ENCODE measurements at regions not wholly inside any gene's neighbourhood (a gene's known extent, or its start where the extent isn't known, plus 50 kb on each side); places are given as distances from the start of the nearest gene placed in this dataset.
A peak's percentile ranks its signal among the peaks of the same experiment; 100 is the strongest.

DNA sequence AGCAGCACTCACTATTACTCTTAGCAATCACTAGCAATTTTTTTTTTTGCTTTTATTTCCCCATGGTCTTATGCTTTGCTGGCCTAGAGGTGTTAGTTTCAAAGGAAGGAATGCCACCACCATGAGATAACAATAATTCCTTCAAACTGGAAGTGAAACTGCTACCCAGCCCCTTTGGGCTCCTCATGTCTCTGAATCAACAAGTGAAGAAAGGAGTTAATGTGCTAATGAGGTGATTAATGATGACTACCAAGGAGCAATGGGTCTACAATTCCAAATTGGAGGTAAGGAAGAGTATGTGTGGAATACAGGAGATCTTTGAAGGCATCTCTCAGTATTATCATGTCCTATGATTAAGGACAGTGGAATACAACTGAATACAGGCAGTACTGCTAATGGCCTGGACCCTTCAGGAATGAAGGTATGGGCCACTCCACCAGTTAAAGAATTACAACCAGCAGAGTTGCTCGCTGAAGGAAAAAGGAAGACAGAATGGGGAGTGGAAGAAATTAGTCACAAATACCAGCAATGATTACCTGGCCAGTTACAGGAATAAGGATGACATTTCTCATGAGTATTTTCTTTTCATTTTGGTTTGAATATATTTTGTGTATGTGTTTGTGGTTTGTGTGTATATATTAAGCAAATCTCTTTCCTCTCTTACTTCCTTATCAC, 652.9 kb downstream of the ADGRL2 start:
- no peak for DNase-seq

DNA sequence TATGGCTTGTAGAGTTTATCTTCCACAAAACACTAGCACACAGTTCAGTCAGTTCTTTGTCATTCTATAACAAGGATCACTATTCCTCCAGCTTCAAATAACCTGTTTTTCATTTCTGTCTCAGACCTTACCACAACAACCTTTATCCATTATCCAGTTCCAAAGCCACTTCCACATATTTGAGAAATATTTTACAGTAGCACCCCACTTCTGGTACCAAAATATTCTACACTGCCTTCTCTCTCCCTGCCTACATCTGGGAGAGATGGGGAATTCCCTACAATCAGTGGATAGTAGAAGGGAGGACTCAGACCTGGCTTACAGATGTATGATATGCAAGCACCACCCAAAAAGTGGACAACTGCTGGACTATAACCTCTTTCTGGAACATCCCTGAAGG, 651.4 kb downstream of the ADGRL2 start:
- DNase-seq, result no peak

DNA sequence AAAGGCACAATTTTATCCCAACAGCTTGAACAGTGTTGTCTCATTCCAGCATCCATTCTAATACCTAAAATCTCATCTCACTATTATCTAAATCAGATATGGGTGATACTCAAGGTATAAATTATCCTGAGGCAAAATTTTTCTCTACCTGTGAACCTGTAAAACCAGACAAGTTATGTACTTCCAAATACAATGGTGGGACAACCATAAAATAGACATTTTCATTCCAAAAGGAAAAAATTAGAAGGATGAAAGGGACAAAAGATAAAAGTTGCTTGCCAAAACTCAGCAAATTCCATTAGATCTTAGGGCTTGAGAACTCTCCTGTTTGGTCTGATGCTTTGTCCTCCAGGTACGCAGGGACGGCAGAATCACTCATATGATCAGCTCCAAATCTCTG, 650.5 kb downstream of the ADGRL2 start:
- DNase-seq, result no peak

GRCh38 chr1:82449506-82450057, 648.8 kb downstream of the ADGRL2 start:
- DNase-seq, result no peak

DNA sequence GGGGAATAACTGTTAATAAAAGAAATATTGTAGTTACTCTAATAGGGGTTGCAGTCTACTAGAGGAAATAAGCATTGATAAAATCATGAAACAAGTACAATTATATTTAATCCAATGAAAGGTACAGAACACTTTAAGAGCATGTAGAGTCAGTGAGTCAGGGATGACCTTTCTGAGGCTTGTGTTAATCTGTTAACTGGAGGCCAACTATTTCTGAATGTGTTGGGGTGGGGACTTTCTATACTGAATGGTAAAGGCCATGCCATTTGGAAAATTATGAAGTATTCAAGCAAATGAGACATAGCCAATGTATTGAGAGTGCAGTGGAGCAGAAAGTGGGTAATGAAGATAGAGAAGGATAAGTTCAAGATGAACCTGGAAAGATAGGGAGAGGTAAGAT, 646.2 kb downstream of the ADGRL2 start:
- DNase-seq, result no peak

DNA sequence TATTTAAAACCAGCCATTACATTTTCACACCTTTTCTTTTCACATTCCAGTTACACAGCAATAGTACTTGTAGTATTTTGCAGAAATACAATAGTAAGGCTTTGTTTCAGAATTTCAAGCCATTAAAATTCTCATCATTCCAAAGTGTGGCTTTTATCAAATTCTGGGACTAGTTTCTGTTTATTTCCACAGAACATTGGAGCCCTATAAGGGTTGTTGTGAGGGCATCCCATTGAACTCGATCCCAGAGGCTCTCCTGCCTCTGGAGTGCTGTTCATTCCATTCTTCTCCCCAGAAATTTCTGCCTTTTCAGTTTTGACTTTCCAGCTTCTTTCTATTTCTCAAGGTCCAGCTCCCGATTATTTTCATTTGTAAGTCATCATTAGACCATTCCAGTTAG, 645.5 kb downstream of the ADGRL2 start:
- no peak for DNase-seq

- DNase-seq, result no peak
These were observed 645.1 kb downstream of the ADGRL2 start for GRCh38 chr1:82445827-82446226.

- DNase-seq, result no peak
These were observed 644.4 kb downstream of the ADGRL2 start for GRCh38 chr1:82445132-82445531.

DNA sequence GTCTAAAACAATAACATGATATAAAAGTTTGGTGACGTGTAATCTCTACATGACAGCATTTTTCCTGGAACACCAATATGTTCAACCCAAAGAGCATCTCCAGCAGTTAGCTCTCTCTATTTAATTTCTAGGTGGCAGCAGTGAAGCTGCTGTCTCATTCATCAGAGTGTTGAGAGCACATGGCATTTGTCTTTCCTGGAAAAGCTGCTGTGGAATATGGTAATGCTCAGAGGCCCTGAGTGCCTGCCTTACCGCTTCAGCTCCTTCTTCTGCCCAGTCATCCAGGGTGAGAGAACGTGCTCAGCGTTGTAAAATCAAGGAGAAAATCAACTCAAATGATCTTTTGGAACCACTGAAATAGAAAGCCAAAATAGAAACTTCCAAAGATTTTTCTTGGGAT, 640.7 kb downstream of the ADGRL2 start:
- no peak for DNase-seq

- no peak for DNase-seq
These were observed 622.6 kb downstream of the ADGRL2 start for GRCh38 chr1:82423174-82423815.

DNA sequence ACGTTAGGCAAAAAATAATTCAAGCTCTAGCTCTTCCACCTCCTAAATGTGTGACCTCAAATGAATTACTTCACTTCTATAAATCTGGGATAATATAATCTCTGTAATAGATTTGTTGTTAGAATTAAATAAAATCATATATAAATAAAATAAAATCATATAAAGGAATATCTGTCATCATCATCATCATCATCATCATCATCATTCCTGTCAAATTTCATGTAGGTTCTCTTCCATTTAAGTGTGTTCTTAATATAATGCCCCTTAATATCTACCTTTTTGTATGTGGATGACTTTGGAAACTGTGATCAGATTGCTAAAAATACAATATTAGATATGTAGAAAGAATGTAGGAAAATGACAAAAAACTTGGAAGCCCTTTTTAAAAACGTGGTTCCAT, 621.0 kb downstream of the ADGRL2 start:
- no peak for DNase-seq

DNA sequence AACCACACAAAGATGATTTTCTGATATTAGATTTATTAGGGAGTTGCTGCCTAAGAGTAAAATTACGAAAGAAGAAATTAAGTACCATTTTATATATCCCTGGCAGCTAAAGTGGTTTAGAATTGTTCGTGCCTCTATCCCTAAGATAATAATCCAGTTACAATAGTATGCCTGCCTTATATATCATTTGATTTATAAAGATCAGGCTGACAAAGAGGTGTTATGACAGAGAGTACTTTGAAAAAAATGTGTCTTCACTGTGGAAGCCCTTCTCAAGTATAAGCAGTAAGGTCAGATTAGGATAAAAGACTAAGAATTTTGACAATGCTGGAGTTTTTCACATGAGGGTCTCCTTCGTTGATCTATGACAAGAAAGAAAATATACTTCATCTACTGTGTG, 619.9 kb downstream of the ADGRL2 start:
- no peak for DNase-seq

- no peak for DNase-seq
These were observed 610.9 kb downstream of the ADGRL2 start for GRCh38 chr1:82411605-82412004.

GRCh38 chr1:82405333-82405732, 604.6 kb downstream of the ADGRL2 start:
- no peak for DNase-seq

DNA sequence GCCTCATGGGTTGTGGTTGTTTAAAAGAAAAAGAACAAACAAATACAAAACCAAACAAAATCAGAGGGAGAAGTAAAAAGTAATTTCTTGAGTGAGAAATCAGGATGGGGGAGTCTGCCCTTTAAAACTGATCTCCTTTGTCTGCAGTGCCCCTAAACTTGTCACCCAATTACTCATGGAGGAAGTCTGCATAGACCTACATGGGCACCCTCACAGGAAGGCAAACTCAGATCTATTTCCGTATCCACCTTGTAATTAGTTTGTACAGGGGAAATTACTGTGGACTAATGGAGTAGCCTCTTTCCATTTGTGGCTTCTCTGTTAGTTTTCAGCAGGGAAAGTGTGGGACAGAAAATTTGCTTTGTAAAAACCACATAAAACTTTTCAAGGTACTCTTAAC, 600.4 kb downstream of the ADGRL2 start:
- no peak for DNase-seq

DNA sequence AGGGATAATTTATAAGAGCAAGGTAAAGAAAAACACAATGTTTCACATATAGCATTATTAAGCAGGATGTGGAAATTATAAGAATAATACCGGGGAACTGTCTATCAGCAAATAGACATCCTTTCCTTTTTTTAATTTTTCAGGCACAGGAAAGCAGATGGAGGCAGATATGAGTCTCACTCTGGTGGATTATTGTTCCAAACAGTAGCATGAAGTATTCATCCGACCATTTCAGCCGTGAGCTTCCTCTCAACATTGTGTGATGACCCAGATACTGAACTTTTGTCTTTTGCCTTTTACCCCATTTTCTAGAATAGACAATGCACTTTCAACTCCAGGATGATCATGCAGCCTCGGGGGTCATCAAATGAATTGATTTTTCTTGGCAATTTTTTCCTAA, 599.8 kb downstream of the ADGRL2 start:
- DNase-seq, result no peak

GRCh38 chr1:82399093-82399492, 598.4 kb downstream of the ADGRL2 start:
- DNase-seq, result no peak

DNA sequence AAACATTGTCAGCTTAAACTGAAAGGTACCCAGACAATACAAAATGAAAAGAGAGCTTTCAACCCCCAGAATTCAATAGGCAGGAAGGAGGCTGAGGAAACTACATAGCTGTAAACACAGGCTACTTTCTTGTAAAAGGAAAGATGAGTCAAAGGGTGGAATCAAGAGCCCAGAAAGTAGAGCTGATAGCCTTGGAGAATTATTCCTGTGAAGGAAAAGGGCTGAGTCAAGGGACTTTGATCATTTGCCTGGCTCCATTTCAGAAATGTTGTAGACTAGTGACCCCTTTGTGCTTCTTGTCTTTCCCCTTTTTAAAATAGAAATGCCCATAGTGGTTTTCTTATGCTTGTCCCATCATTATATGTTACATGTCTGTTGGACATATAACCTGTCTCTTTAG, 597.6 kb downstream of the ADGRL2 start:
- DNase-seq, result no peak

DNA sequence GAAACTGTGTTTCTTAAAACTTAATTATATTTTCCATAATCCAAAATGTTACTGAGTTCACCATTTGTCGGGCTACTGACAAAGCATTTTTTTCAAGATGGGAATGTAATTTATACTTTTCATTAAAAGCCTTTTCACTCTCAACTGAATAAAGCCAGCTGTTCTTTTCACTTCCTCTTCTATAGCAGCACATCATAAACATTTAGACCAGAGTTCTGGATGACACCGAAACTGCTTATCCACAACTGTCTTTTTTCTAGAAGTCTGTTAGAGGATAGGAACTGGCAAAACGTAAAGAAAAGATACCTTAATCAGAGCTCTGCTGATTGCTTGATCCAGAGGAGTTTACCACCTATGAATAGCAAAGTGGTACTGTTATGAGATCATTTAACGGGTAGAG, 594.7 kb downstream of the ADGRL2 start:
- no peak for DNase-seq

DNA sequence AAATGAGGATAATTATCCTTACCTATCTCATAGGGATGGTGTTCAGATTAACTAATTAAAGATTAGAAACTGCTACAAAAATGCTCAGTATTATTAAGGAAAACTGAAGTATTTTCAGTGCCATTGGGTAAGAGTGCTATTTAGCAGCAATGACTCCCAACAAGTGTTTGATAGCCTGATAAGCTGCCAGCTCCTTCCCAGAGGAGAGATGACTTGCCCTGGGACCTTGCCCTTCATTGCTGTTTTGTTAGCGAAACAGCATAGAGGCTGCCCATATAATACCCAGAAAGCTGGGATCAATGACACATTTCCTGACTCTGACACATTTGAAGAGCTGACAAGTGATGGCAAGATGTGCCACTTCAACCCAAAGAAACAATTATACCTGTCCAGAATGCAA, 592.2 kb downstream of the ADGRL2 start:
- no peak for DNase-seq

GRCh38 chr1:82392513-82392912, 591.8 kb downstream of the ADGRL2 start:
- no peak for DNase-seq

DNA sequence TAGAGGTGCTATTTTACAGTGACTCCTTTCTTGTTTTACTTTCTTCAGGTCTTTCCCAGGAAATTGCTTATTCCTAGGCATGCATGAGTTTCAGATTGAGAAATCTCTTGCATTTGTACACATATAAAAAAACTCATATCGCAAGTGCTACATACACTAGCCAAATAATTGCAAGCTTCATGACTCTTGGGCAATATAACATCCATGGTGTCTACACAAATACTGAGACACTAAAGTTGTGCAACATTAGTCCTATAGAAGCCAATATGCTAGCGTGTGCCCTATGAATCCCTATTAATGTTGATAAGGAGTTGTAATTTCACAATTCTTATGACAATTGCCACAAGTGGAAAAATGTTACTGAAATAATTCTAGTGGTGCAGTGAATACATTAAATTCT, 591.0 kb downstream of the ADGRL2 start:
- no peak for DNase-seq

GRCh38 chr1:82390627-82391026, 589.9 kb downstream of the ADGRL2 start:
- no peak for DNase-seq

DNA sequence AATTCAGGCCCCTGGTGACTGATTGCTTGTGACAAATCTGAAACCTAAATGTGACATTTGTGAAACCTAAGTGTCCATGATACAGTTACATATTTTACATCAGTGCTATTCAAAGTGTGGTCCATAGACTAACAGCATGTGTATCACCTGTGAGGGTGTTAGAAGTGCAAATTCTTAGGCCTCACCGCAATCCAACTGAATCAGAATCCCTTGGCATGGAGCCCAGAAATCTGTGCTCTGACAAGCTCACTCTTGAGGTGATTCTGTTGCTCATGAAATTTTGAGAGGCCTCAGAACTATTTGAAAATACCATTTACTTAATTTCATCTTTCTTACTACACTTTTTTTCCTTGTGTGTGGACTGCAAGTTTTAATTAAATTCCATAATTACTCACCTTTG, 587.9 kb downstream of the ADGRL2 start:
- DNase-seq, result no peak

DNA sequence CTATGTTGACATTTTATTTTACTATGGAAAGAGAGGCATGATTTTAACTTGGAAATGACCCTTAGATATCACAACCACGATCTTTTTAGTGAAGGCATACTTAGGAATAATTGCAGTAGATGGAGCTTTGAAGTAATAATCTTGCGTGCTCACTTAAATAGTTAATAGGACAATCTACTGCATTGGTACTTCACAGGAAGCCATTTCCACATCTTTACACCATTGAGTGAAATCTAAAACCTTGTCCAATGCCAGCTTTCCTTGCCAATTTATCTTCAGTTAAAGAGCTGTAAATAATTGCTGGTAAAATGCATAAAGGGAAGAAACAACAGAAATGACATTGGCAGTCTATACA, 586.3 kb downstream of the ADGRL2 start:
- peak; percentile 15 to 16 for DNase-seq

Data from NCI-H1930 (cell line).